Activated T-helper 2 cell treated with anti-CD3 and anti-CD28 coated beads, Interferon-gamma antibody, Interleukin-2, Interleukin-4, amounts not matched to agents 10 μg/mL and 5 μg/mL and 100 μg/mL, durations not matched to agents 14 hours and 24 hours and 36 hours (primary cell): ENCODE measurements at regions not wholly inside any gene's neighbourhood (a gene's known extent, or its start where the extent isn't known, plus 50 kb on each side); places are given as distances from the start of the nearest gene placed in this dataset.
"Not testable (repeated sequence)": the region's sequence is repeated elsewhere in the genome, so short reads cannot be mapped to it uniquely, and the experiment has no call there.

Experiments
- DNase-seq: peaks from one replicate; pipeline ENCODE4 v3.0.0; 2021; ENCODE audit warnings: low spot score
- H3K27ac Mint-ChIP-seq: one replicate; pipeline ENCODE4 v1.8.0; 2021; ENCODE audit warnings: mixed read lengths
- H3K27me3 Mint-ChIP-seq: one replicate; pipeline ENCODE4 v1.8.0; 2021; ENCODE audit warnings: low read depth, mixed read lengths
- H3K36me3 Mint-ChIP-seq: one replicate; pipeline ENCODE4 v1.8.0; 2021; ENCODE audit warnings: low read depth, mixed read lengths
- H3K4me1 Mint-ChIP-seq: one replicate; pipeline ENCODE4 v1.8.0; 2021; ENCODE audit warnings: low read depth, mixed read lengths
- H3K4me3 Mint-ChIP-seq: one replicate; pipeline ENCODE4 v1.8.0; 2021; ENCODE audit warnings: low read depth, mild to moderate bottlenecking, moderate library complexity, mixed read lengths
- H3K9me3 Mint-ChIP-seq: one replicate; pipeline ENCODE4 v1.8.0; 2021; ENCODE audit warnings: mixed read lengths
- intact Hi-C: fragments of 100-400 bp; cut with micrococcal nuclease; formaldehyde crosslinking; loops from one replicate; pipeline ENCODE4 v1.15.1; 2023

DNA sequence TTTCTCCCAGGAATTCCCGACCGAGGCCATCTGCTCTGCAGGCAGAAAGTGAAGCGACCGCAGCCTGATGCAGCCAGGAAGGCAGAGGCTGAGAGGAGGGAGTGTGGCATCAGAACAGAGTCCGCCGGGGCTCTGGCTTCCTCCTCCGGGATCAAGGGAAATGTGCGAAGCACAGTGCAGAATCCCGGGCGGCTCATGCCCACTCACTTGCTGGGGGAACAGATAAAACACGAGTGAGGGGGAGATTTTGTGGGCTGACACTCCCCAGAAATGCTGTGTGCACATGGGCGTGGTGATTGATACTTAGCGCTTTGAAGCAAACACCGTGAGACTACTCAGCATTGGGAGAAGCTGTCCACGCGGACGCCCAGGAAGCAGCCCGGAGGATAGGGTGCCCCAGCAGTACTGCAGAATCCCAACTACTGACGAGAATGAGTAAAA, 75.3 kb upstream of the POMP start:
- no peak for DNase-seq
- intact Hi-C loops, result no loop called here
- Mint-ChIP-seq H3K4me3 (no peak overlapping the region), H3K36me3 (no peaks in the 10 kb centered on the region), H3K9me3 (no peaks in the 10 kb centered on the region), H3K27me3 (peaks cover 3% of the 10 kb centered on the region), H3K4me1 (peaks cover 19% of the 10 kb centered on the region), H3K27ac (no peak overlapping the region)

DNA sequence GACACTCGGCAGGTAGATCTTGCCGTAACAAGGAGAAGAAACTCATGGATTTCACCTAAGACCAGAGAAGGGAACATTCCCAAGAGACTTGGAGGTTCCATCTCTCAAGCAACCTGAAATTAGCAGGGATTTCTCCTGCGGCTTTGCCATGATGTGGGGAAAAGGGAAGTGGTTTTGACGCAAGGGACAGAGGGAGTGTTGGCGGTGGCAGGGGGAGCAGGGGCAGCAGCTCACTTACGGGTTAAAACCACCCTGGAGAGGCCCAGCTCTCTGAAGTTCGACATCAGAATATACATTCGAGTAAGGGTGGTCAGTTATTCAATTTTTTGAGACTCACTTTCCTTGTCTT, 76.1 kb upstream of the POMP start:
- no peaks in the 10 kb centered on the region for H3K36me3 Mint-ChIP-seq
- DNase-seq, result no peak
- peak overlapping the region; percentile 10 for H3K27ac Mint-ChIP-seq
- intact Hi-C loops, result no loop called here
- H3K9me3 Mint-ChIP-seq, result no peaks in the 10 kb centered on the region
- peaks cover 19% of the 10 kb centered on the region for H3K4me1 Mint-ChIP-seq
- peak overlapping the region; percentile 20 for H3K4me3 Mint-ChIP-seq
- H3K27me3 Mint-ChIP-seq, result peaks cover 4% of the 10 kb centered on the region

GRCh38 chr13:28582225-28582891, 76.6 kb upstream of the POMP start:
- H3K4me3 Mint-ChIP-seq, result peak overlapping the region; percentile 20

DNA sequence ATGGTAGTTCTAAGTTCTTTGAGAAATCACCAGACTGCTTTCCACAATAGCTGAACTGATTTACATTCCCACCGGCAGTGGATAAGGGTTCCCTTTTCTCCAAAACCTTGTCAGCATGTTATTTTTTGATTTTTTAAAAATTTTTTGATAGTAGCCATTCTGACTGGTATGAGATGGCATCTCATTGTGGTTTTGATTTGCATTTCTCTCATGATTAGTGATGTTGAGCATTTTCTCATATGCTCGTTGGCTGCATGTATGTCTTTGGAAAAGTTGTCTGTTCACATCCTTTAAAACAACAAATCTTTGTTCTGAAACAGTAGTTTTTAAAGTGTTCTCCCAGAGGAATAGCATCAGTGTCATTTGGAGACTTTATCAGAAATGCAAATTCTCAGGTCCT, 77.5 kb upstream of the POMP start:
- H3K9me3 Mint-ChIP-seq, result no peaks in the 10 kb centered on the region
- peaks cover 6% of the 10 kb centered on the region for H3K27me3 Mint-ChIP-seq
- no peak overlapping the region for H3K4me3 Mint-ChIP-seq
- no peak for DNase-seq
- peaks cover 19% of the 10 kb centered on the region for H3K4me1 Mint-ChIP-seq
- H3K27ac Mint-ChIP-seq, result no peak overlapping the region
- H3K36me3 Mint-ChIP-seq, result no peaks in the 10 kb centered on the region
- intact Hi-C loops, result no loop called here

More at GRCh38 chr13:28582225-28582891, 76.6 kb upstream of the POMP start:
- DNase-seq, result no peak
- Mint-ChIP-seq H3K27me3 (peaks cover 6% of the 10 kb centered on the region), H3K27ac (peak overlapping the region; percentile 10), H3K4me1 (peaks cover 19% of the 10 kb centered on the region), H3K9me3 (no peaks in the 10 kb centered on the region), H3K36me3 (no peaks in the 10 kb centered on the region)
- intact Hi-C loops, result no loop called here

- no peaks in the 10 kb centered on the region for H3K9me3 Mint-ChIP-seq
- peaks cover 16% of the 10 kb centered on the region for H3K4me1 Mint-ChIP-seq
Observed at GRCh38 chr13:28579736-28580135, 79.2 kb upstream of the POMP start.

DNA sequence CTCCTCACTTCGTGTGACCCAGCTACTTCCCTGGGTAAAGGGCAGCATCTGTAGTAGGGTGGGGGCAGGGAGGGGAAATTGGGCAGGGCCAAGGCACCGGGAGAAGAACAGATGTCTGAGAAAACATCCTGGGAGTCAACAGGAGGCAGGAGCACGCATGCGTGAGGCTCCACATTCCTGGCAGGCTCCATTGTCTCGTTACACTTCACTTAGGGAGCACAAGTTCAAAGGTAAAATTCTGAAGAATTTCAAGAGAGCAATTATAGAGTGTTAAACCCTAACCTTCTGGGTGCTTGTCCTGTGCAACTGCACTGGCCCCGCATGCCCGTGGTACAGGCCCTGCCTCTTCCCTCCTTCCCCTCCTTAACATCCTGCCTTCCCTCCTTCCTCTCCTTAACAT, 79.6 kb upstream of the POMP start:
- Mint-ChIP-seq H3K4me3 (no peak overlapping the region), H3K27ac (no peak overlapping the region), H3K36me3 (peaks cover 3% of the 10 kb centered on the region), H3K27me3 (peaks cover 6% of the 10 kb centered on the region), H3K9me3 (no peaks in the 10 kb centered on the region), H3K4me1 (peaks cover 20% of the 10 kb centered on the region)
- intact Hi-C loops, result no loop called here
- DNase-seq, result no peak

More at GRCh38 chr13:28579736-28580135, 79.2 kb upstream of the POMP start:
- intact Hi-C loops, result no loop called here
- DNase-seq, result no peak
- no peak overlapping the region for H3K4me3 Mint-ChIP-seq
- no peak overlapping the region for H3K27ac Mint-ChIP-seq
- H3K36me3 Mint-ChIP-seq, result no peaks in the 10 kb centered on the region
- H3K27me3 Mint-ChIP-seq, result peaks cover 6% of the 10 kb centered on the region

DNA sequence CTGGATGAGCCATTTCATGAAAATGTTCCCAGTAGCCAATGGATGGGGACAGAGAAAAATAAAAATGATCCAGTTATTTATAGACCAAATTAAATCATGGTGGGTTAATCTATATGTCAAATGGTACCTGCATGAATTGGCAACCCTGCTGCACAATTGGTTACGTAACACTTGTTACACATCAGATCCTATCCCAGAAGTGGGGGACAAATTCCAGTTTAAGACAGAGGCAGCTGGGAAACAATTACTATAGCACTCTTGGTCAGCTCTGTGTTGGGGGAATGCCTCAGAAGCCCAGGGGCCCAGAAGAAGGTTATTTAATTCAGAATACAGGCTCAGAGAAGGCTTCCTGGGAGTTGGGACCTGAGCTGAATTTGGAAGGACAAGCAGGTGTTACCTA, 81.1 kb upstream of the FLT1 start:
- Mint-ChIP-seq H3K36me3 (peaks cover 3% of the 10 kb centered on the region), H3K4me3 (no peak overlapping the region), H3K4me1 (peaks cover 16% of the 10 kb centered on the region), H3K27me3 (peaks cover 6% of the 10 kb centered on the region), H3K27ac (no peak overlapping the region), H3K9me3 (no peaks in the 10 kb centered on the region)
- DNase-seq, result no peak
- intact Hi-C loops, result no loop called here

DNA sequence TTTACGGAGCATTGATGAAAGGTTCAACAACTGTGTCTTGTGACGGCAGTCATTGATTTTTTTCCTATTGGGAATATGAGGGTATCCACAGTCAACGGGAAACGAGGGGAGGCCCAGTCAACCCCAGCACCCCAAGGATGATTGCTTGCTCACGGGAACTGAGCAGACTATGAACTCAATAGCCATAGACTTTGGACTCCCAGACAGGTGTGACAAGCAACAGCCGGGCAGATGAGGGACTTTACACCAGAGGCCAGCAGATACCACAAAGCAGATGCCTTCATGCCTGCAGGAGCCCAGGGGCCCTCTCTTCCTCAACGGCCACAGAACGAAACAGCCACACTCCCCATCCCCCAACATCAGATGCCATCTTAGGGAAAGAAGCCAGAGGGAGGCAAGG, 80.3 kb upstream of the FLT1 start:
- H3K4me3 Mint-ChIP-seq, result no peak overlapping the region
- intact Hi-C loops, result loop anchor here (2.0 kb wide), 1 partner anchor 60 kb away; no protein-coding TSS in a partner anchor

GRCh38 chr13:28574617-28575142, 79.8 kb upstream of the FLT1 start:
- H3K4me3 Mint-ChIP-seq, result no peak overlapping the region
- H3K27ac Mint-ChIP-seq, result peak overlapping the region; percentile 82
- no peak for DNase-seq
- H3K27me3 Mint-ChIP-seq, result peaks cover 6% of the 10 kb centered on the region
- H3K4me1 Mint-ChIP-seq, result peaks cover 16% of the 10 kb centered on the region
- peaks cover 3% of the 10 kb centered on the region for H3K36me3 Mint-ChIP-seq
- H3K9me3 Mint-ChIP-seq, result no peaks in the 10 kb centered on the region
- intact Hi-C loops, result loop anchor here (2.0 to 5.0 kb wide), 3 partner anchors 37 to 60 kb away; no protein-coding TSS in a partner anchor

More for the DNA sequence above, 80.3 kb upstream of the FLT1 start:
- Mint-ChIP-seq H3K36me3 (peaks cover 3% of the 10 kb centered on the region), H3K4me1 (peaks cover 16% of the 10 kb centered on the region), H3K27ac (peak overlapping the region; percentile 82), H3K27me3 (peaks cover 6% of the 10 kb centered on the region), H3K9me3 (no peaks in the 10 kb centered on the region)
- DNase-seq, result no peak

DNA sequence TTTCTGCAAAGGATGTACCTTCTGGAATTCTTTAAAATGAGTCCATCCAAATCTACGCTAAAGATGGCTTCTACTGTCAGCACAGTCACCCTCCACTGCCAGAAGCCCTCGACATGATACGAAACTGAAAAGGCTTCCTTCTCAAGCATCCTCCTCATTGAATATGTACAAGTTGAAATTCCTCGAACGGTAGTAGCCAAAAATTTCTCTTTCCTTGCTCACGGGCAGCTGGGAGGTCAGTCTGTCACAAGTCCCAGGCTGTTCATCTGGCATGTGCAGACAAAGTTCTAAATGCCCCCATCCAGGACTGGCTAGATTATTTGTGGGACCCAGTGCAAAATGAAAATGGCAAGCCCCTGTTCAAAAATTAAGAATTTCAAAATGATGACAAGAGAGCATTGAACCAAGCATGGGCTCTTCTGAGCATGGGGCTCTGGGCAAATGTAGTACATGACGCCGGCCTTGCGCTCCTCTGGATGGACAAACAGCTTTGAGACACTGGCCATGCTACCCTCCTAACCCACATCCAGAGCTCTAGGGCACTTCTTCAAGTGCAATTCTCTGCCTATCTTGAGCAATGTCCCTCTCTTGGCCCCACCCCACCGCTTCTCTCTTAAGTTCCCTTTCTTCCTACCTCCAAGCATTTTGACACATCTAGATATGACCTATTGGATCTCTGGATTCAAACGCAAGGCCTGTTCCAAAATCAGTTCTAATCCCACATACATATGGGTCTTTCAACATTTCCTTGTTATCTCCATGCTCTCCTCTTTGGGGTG, 78.9 kb upstream of the FLT1 start:
- H3K9me3 Mint-ChIP-seq, result no peaks in the 10 kb centered on the region
- peaks cover 6% of the 10 kb centered on the region for H3K27me3 Mint-ChIP-seq
- peaks cover 16% of the 10 kb centered on the region for H3K4me1 Mint-ChIP-seq
- no peak overlapping the region for H3K27ac Mint-ChIP-seq
- no peak for DNase-seq
- H3K4me3 Mint-ChIP-seq, result no peak overlapping the region
- H3K36me3 Mint-ChIP-seq, result peaks cover 3% of the 10 kb centered on the region
- intact Hi-C loops, result loop anchor here (2.0 to 5.0 kb wide), 3 partner anchors 36 to 61 kb away; no protein-coding TSS in a partner anchor

- Mint-ChIP-seq H3K27ac (no peak overlapping the region), H3K27me3 (peaks cover 5% of the 10 kb centered on the region), H3K9me3 (no peaks in the 10 kb centered on the region), H3K4me3 (no peak overlapping the region), H3K4me1 (peaks cover 16% of the 10 kb centered on the region), H3K36me3 (peaks cover 3% of the 10 kb centered on the region)
- no peak for DNase-seq
- intact Hi-C loops, result loop anchor here (5.0 kb wide), 2 partner anchors 36 to 39 kb away; no protein-coding TSS in a partner anchor
Observed at GRCh38 chr13:28572871-28573270, 77.9 kb upstream of the FLT1 start.

DNA sequence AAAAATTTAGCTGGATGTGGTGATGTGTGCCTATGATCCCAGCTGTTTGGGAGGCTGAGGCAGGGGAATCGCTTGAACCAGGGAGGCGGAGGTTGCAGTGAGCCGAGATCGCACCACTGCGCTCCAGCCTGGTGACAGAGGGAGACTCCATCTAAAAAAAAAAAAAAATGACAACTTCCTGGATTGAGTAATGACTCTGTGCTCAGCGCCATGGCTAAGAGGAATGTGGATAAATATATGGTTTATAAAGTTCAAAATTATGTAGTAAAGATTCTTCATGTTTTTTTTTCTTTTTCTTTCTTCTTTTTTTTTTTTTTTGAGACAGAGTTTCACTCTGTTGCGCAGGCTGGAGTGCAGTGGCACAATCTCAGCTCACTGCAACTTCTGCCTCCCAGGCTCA, 75.4 kb upstream of the FLT1 start:
- H3K27ac Mint-ChIP-seq, H3K27me3 Mint-ChIP-seq: not testable (repeated sequence)
- peaks cover 15% of the 10 kb centered on the region for H3K4me1 Mint-ChIP-seq

GRCh38 chr13:28569886-28570285, 75.0 kb upstream of the FLT1 start:
- Mint-ChIP-seq H3K4me3 (no peak overlapping the region), H3K9me3 (no peaks in the 10 kb centered on the region), H3K27me3 (no peaks in the 10 kb centered on the region), H3K36me3 (peaks cover 3% of the 10 kb centered on the region), H3K27ac (no peak overlapping the region), H3K4me1 (peaks cover 10% of the 10 kb centered on the region)
- intact Hi-C loops, result loop anchor here (5.0 kb wide), 2 partner anchors 33 to 42 kb away; no protein-coding TSS in a partner anchor
- no peak for DNase-seq

More for the DNA sequence above, 75.4 kb upstream of the FLT1 start:
- intact Hi-C loops, result loop anchor here (5.0 kb wide), 2 partner anchors 33 to 42 kb away; no protein-coding TSS in a partner anchor
- H3K9me3 Mint-ChIP-seq, H3K4me3 Mint-ChIP-seq, DNase-seq, H3K36me3 Mint-ChIP-seq: not testable (repeated sequence)
